ENCODE measurements at regions not wholly inside any gene's neighbourhood (a gene's known extent, or its start where the extent isn't known, plus 50 kb on each side); places are given as distances from the start of the nearest gene placed in this dataset.
"Not testable (repeated sequence)": the region's sequence is repeated elsewhere in the genome, so short reads cannot be mapped to it uniquely, and the experiment has no call there.

GRCh38 chr7:145831616-145832206 lies 284.9 kb upstream of the CNTNAP2 start:
- TF ChIP-seq EZH2 (IDR thresholded peaks at IDR 0.05; ENCODE audit: borderline replicate concordance): no peak
- no peak for TF ChIP-seq CTCF (IDR thresholded peaks at IDR 0.05; ENCODE audit: poor library complexity)
- no peak for TF ChIP-seq EZH2phosphoT487 (IDR thresholded peaks at IDR 0.05; ENCODE audit: low read depth, severe bottlenecking, unreplicated experiment)
- H3K9me3 ChIP-seq (ENCODE audit: low read depth): no peaks in the 10 kb centered on the region
- H3K27me3 ChIP-seq: no peaks in the 10 kb centered on the region
- H3K4me1 ChIP-seq (ENCODE audit: insufficient read depth): no peaks in the 10 kb centered on the region
- H3K27ac ChIP-seq: no peak overlapping the region
- H3K79me2 ChIP-seq: no peaks in the 10 kb centered on the region
- no peak for DNase-seq (ENCODE audit: low spot score)
- no peak overlapping the region for H3K4me3 ChIP-seq
- 69% methylated on average over 4 of the region's 4 CpGs for WGBS (ENCODE audit: low lambda C conversion rate, missing lambda C conversion rate)
- H3K9me2 ChIP-seq (replicated peaks; ENCODE audit: insufficient read depth): no peaks in the 10 kb centered on the region
- H2AFZ ChIP-seq: no peak overlapping the region
- H4K20me1 ChIP-seq (ENCODE audit: insufficient read depth, poor library complexity, severe bottlenecking): no peaks in the 10 kb centered on the region
- no peak overlapping the region for H3K4me2 ChIP-seq
- H3K36me3 ChIP-seq (replicated peaks; ENCODE audit: insufficient read depth, low read depth): no peaks in the 10 kb centered on the region

- Histone ChIP-seq H3K4me3 (no peak overlapping the region), H4K20me1 (ENCODE audit: insufficient read depth, poor library complexity, severe bottlenecking) (no peaks in the 10 kb centered on the region), H3K9me3 (ENCODE audit: low read depth) (no peaks in the 10 kb centered on the region), H2AFZ (no peak overlapping the region), H3K27me3 (no peaks in the 10 kb centered on the region), H3K27ac (no peak overlapping the region), H3K4me2 (no peak overlapping the region), H3K4me1 (ENCODE audit: insufficient read depth) (no peaks in the 10 kb centered on the region), H3K36me3 (replicated peaks; ENCODE audit: insufficient read depth, low read depth) (no peaks in the 10 kb centered on the region), H3K9me2 (replicated peaks; ENCODE audit: insufficient read depth) (no peaks in the 10 kb centered on the region), H3K79me2 (no peaks in the 10 kb centered on the region)
- no peak for DNase-seq (ENCODE audit: low spot score)
- 84% methylated on average over 8 of the region's 8 CpGs for WGBS (ENCODE audit: low lambda C conversion rate, missing lambda C conversion rate)
- TF ChIP-seq EZH2 (IDR thresholded peaks at IDR 0.05; ENCODE audit: borderline replicate concordance) (no peak), CTCF (IDR thresholded peaks at IDR 0.05; ENCODE audit: poor library complexity) (no peak), EZH2phosphoT487 (IDR thresholded peaks at IDR 0.05; ENCODE audit: low read depth, severe bottlenecking, unreplicated experiment) (no peak)
Observed at GRCh38 chr7:145817687-145818086, 298.9 kb upstream of the CNTNAP2 start.

GRCh38 chr7:145812218-145812617 lies 304.4 kb upstream of the CNTNAP2 start:
- no peak overlapping the region for H3K4me2 ChIP-seq

GRCh38 chr7:145805496-145805895 lies 311.1 kb upstream of the CNTNAP2 start:
- H3K79me2 ChIP-seq; H3K9me2 ChIP-seq (replicated peaks; ENCODE audit: insufficient read depth); H3K27ac ChIP-seq; H3K4me1 ChIP-seq (ENCODE audit: insufficient read depth); H3K4me3 ChIP-seq; H3K27me3 ChIP-seq; H4K20me1 ChIP-seq (ENCODE audit: insufficient read depth, poor library complexity, severe bottlenecking); H3K4me2 ChIP-seq; DNase-seq (ENCODE audit: low spot score); H3K9me3 ChIP-seq (ENCODE audit: low read depth); H2AFZ ChIP-seq; H3K36me3 ChIP-seq (replicated peaks; ENCODE audit: insufficient read depth, low read depth): not testable (repeated sequence)
- WGBS (ENCODE audit: low lambda C conversion rate, missing lambda C conversion rate): 69% methylated on average over 3 of the region's 3 CpGs

More at GRCh38 chr7:145812218-145812617, 304.4 kb upstream of the CNTNAP2 start:
- TF ChIP-seq EZH2 (IDR thresholded peaks at IDR 0.05; ENCODE audit: borderline replicate concordance): no peak
- H3K4me1 ChIP-seq (ENCODE audit: insufficient read depth): no peaks in the 10 kb centered on the region
- no peak overlapping the region for H2AFZ ChIP-seq
- H3K36me3 ChIP-seq (replicated peaks; ENCODE audit: insufficient read depth, low read depth): no peaks in the 10 kb centered on the region
- H3K9me3 ChIP-seq (ENCODE audit: low read depth): no peaks in the 10 kb centered on the region
- H3K9me2 ChIP-seq (replicated peaks; ENCODE audit: insufficient read depth): no peaks in the 10 kb centered on the region
- no peaks in the 10 kb centered on the region for H3K79me2 ChIP-seq
- H3K4me3 ChIP-seq: no peak overlapping the region
- DNase-seq (ENCODE audit: low spot score): no peak
- no peak overlapping the region for H3K27ac ChIP-seq
- no peaks in the 10 kb centered on the region for H3K27me3 ChIP-seq
- no peaks in the 10 kb centered on the region for H4K20me1 ChIP-seq (ENCODE audit: insufficient read depth, poor library complexity, severe bottlenecking)
